AG10803 (cell line): ENCODE measurements at regions not wholly inside any gene's neighbourhood (a gene's known extent, or its start where the extent isn't known, plus 50 kb on each side); places are given as distances from the start of the nearest gene placed in this dataset.

Experiments used
- DNase-seq: peaks from one replicate; pipeline ENCODE4 v3.0.0; 2010; ENCODE audit warnings: low read depth
- H3K4me3 ChIP-seq: 2 replicates; pipeline ENCODE4 v1.5.1; 2011; ENCODE audit warnings: mild to moderate bottlenecking, low read length, control low read depth
- TF ChIP-seq, protein P1 (sequence below): conservative IDR thresholded peaks from 2 replicates; pipeline ENCODE4 v1.5.1; 2011; ENCODE audit warnings: mild to moderate bottlenecking, low read length, control low read depth, inconsistent platforms

DNA sequence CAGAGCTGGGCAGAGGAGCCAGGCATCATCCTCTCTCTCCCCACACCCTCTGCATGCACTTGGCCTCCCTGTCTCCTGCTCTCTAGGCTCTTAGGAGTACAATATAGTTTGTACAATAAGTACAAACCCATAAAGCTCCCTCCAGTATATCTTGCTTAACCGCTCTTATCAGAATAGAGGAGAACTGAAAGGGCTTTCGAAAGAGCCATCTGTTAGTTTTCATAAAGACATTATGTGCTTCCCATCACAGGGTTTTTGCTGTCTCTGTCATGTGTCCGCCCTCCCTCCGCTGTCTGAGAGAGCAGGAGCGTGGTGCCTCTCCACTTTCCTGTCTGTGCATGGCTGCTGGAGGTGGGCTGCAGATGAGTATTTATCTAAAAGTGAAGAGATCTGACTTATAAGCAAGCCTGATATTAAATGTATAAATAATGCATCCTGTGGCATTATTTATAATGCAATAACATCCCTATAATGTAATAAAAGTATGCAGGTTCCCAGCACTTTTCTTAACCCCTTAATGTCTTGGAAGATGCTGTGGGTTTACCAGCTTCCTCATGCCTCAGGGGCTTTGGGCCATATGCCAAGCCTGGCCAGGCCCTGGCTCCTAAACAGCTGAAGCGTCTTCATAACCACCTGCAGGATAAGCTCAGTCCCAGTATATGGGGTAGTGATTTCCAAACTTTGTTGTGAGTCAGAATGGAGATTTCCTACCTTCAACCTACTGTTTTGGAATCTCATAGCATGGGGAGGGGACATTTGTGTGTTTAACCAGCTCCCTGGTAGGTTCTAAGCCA, 297.1 kb downstream of the DHX35 start:
- no peak for DNase-seq
- TF ChIP-seq, protein P1, sequence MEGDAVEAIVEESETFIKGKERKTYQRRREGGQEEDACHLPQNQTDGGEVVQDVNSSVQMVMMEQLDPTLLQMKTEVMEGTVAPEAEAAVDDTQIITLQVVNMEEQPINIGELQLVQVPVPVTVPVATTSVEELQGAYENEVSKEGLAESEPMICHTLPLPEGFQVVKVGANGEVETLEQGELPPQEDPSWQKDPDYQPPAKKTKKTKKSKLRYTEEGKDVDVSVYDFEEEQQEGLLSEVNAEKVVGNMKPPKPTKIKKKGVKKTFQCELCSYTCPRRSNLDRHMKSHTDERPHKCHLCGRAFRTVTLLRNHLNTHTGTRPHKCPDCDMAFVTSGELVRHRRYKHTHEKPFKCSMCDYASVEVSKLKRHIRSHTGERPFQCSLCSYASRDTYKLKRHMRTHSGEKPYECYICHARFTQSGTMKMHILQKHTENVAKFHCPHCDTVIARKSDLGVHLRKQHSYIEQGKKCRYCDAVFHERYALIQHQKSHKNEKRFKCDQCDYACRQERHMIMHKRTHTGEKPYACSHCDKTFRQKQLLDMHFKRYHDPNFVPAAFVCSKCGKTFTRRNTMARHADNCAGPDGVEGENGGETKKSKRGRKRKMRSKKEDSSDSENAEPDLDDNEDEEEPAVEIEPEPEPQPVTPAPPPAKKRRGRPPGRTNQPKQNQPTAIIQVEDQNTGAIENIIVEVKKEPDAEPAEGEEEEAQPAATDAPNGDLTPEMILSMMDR = no peak
- H3K4me3 ChIP-seq = no peak overlapping the region

DNA sequence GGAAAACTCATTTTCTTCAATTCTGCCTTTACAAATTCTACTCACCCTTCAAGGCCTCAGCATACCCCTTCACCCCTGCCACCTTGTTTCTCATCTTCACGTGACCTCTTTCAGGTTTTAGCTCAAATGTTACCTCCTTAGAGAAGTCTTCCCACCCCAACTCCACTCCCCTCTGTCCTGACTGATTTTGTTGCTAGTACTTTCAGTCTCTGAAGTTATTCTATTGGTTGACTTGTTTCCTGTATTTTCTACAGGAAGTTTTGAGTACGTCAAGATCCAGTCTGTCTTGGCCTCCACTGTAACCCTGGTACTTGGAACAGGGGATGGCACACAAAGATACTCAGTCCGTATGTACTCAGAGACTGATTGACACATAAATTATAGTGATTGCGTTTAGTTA, 296.1 kb downstream of the DHX35 start:
- no peak overlapping the region for H3K4me3 ChIP-seq
- no peak for DNase-seq
- TF ChIP-seq, protein P1 = no peak

DNA sequence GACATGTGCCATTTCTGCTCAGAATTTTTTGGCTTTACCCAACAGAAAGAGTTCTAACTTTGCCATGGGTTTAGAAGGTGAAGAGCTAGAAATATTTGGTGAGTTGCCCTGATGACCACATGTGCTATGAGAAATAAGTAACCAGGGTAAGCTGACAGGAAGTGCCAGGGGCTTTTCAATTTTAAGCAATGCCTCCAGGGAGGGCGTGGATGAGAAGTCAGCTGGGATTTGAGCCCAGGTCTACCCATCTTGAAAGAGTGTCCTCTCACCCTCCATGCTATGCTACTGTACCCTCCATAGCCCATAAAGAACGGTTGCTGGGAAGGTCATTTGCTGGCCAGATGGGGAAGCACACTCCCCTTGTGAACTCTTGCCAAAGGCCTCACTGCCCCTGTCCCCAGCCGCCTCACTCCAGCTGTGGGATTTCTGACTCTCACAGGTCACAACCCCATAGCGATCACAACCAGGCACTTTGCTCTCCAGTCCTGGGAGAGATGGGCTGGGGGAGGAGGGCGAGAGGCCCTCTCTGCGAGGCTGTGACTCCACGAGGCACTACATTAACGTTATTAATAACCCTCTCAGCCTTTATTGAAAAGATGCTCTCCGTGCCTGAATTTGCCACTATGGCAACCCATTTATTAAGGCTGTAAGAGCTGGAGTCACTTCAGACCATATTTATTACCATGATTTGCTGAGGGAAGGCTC, 291.1 kb downstream of the DHX35 start:
- TF ChIP-seq, protein P1 = no peak
- no peak for DNase-seq
- H3K4me3 ChIP-seq = no peak overlapping the region

DNA sequence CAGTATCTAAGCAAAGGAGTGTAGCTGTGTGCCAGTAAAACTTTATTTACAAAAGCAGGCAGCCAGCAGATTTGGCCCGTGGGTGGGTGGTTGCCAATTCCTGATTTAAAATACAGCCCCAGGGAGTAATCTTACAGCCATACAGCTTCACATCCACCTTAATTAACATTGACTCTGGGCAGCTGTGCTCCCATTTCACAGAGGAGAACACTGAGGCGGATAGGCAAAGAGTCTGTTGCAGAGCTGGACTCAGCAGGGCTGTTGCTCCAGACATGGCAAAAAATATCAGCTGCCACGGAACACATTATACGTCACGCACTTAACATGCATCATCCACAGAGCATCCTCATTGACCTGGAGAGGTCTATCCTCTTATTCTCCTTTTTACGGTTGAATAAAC, 289.9 kb downstream of the DHX35 start:
- no peak overlapping the region for H3K4me3 ChIP-seq
- TF ChIP-seq, protein P1 = no peak
- no peak for DNase-seq

DNA sequence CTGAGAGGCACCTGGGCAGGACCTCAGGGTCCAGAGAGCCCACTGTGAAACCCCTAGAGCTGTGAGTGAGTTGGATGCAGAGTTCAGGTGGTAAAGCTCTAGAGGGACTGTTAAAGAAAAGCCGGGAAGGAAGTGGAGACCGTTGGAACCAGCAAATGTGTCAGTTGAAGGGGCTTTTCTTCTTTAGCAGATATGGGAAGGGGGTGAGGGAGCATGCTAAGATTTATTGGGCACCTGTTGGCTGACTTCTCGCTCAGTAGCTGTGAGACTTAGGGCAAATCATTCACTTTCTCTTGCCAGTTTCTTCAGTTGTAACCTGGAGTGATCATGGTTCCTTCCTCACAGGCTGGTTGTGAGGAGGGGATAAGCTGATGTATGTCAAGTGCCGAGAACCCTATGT, 287.7 kb downstream of the DHX35 start:
- TF ChIP-seq, protein P1 = no peak
- DNase-seq = no peak
- H3K4me3 ChIP-seq = no peak overlapping the region

DNA sequence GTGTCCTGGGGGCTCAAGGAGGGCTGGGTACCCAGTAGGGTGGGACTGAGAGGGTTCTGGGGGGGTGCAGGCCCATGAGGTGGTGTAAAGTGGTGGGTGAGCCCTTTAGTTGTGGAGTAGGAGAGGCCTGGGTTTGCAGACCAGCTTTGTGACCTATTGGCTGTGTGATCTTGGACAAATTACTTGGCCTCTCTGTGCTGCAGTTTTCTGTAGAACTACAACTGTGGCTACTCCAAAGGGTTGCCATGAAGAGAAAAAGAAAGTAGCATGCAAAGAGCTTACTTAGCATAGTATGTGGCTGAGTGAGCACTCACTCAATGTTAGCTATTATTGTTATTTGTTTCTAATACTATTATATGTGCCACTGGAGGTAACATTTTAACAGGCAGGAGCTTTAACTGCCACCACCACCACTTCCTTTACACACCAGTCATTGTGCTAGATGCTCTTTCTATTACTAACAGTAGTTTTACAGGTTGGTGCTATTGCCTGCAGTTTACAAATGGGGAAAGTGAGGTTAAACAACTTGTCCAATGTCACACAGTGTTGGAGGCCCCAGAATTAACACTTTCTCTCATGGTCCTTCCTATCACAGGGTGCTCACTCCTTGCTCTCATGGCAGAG, 286.8 kb downstream of the DHX35 start:
- TF ChIP-seq, protein P1 = no peak
- H3K4me3 ChIP-seq = no peak overlapping the region
- no peak for DNase-seq
